Inferior parietal cortex (tissue), 1 donor: ENCODE measurements at regions not wholly inside any gene's neighbourhood (a gene's known extent, or its start where the extent isn't known, plus 50 kb on each side); places are given as distances from the start of the nearest gene placed in this dataset.
"Not testable (repeated sequence)": the region's sequence is repeated elsewhere in the genome, so short reads cannot be mapped to it uniquely, and the experiment has no call there.

Source experiments
- DNase-seq: peaks from one replicate; pipeline ENCODE4 v3.0.0-alpha.2; 2016; ENCODE audit errors: extremely low spot score

- no peak for DNase-seq
These were observed 915.8 kb downstream of the TYW1 start for GRCh38 chr7:67912437-67912836.

- DNase-seq = peak; percentile 27
These were observed 917.0 kb downstream of the TYW1 start for GRCh38 chr7:67913604-67914003.

- not testable (repeated sequence) for DNase-seq
These were observed 919.5 kb downstream of the TYW1 start for GRCh38 chr7:67916111-67916510.

GRCh38 chr7:67916571-67917436 lies 920.2 kb downstream of the TYW1 start:
- peak; percentile 15 for DNase-seq

- DNase-seq = no peak
These were observed 920.8 kb downstream of the TYW1 start for GRCh38 chr7:67917437-67917755.

- no peak for DNase-seq
These were observed 921.5 kb downstream of the TYW1 start for GRCh38 chr7:67918158-67918557.

- no peak for DNase-seq
These were observed 926.7 kb downstream of the TYW1 start for GRCh38 chr7:67923286-67923685.

- no peak for DNase-seq
These were observed 931.5 kb downstream of the TYW1 start for GRCh38 chr7:67928141-67928540.

GRCh38 chr7:67936447-67936846 lies 939.8 kb downstream of the TYW1 start:
- not testable (repeated sequence) for DNase-seq

GRCh38 chr7:67940400-67940799 lies 943.8 kb downstream of the TYW1 start:
- no peak for DNase-seq

- no peak for DNase-seq
These were observed 950.6 kb downstream of the TYW1 start for GRCh38 chr7:67947191-67947590.

GRCh38 chr7:67947646-67948045 lies 951.0 kb downstream of the TYW1 start:
- no peak for DNase-seq

- no peak for DNase-seq
These were observed 953.9 kb downstream of the TYW1 start for GRCh38 chr7:67950321-67951083.

GRCh38 chr7:67955061-67955460 lies 958.4 kb downstream of the TYW1 start:
- DNase-seq = no peak

- no peak for DNase-seq
These were observed 966.2 kb downstream of the TYW1 start for GRCh38 chr7:67962863-67963262.

GRCh38 chr7:67976490-67976889 lies 979.9 kb downstream of the TYW1 start:
- DNase-seq = no peak

GRCh38 chr7:67983486-67983885 lies 986.9 kb downstream of the TYW1 start:
- DNase-seq = no peak

- DNase-seq = no peak
These were observed 987.7 kb downstream of the TYW1 start for GRCh38 chr7:67984326-67984725.

GRCh38 chr7:67989142-67989541 lies 992.5 kb downstream of the TYW1 start:
- no peak for DNase-seq

GRCh38 chr7:67990003-67990402 lies 993.4 kb downstream of the TYW1 start:
- DNase-seq = no peak

GRCh38 chr7:67990716-67991115 lies 994.1 kb downstream of the TYW1 start:
- DNase-seq = no peak

- no peak for DNase-seq
These were observed 995.7 kb downstream of the TYW1 start for GRCh38 chr7:67992287-67992686.

GRCh38 chr7:68005992-68006391 lies 1009.4 kb downstream of the TYW1 start:
- no peak for DNase-seq
